Activated naive CD4-positive, alpha-beta T cell treated with anti-CD3 and anti-CD28 coated beads for 36 hours (primary cell): ENCODE measurements at regions not wholly inside any gene's neighbourhood (a gene's known extent, or its start where the extent isn't known, plus 50 kb on each side); places are given as distances from the start of the nearest gene placed in this dataset.
A peak's percentile ranks its signal among the peaks of the same experiment; 100 is the strongest.
"Not testable (repeated sequence)": the region's sequence is repeated elsewhere in the genome, so short reads cannot be mapped to it uniquely, and the experiment has no call there.

Experiments
- CTCF ChIA-PET: fragments of 350-600 bp; sonication (Branson Sonifier 250); formaldehyde crosslinking; loops from one replicate; lab custom pipeline; 2021; ENCODE audit warnings: antibody characterized with exemption; lab: Charles Lee
- DNase-seq: peaks from one replicate; pipeline ENCODE4 v3.0.0-alpha.2; 2020
- H3K27ac Mint-ChIP-seq: one replicate; pipeline ENCODE4 v1.8.0; 2021; ENCODE audit warnings: mild to moderate bottlenecking, mixed read lengths
- H3K27me3 Mint-ChIP-seq: one replicate; pipeline ENCODE4 v1.8.0; 2021; ENCODE audit warnings: low read depth, mixed read lengths
- H3K36me3 Mint-ChIP-seq: one replicate; pipeline ENCODE4 v1.8.0; 2021; ENCODE audit warnings: low read depth, mixed read lengths
- H3K4me1 Mint-ChIP-seq: one replicate; pipeline ENCODE4 v1.8.0; 2021; ENCODE audit warnings: low read depth, mixed read lengths
- H3K4me3 Mint-ChIP-seq: one replicate; pipeline ENCODE4 v1.8.0; 2021; ENCODE audit warnings: mild to moderate bottlenecking, moderate library complexity, mixed read lengths
- H3K9me3 Mint-ChIP-seq: one replicate; pipeline ENCODE4 v1.8.0; 2021; ENCODE audit warnings: mixed read lengths
- intact Hi-C: fragments of 100-400 bp; cut with micrococcal nuclease; formaldehyde crosslinking; loops from one replicate; pipeline ENCODE4 v1.15.1; 2023

- peaks cover 2% of the 10 kb centered on the region for H3K9me3 Mint-ChIP-seq
- H3K27ac Mint-ChIP-seq, result no peak overlapping the region
- CTCF ChIA-PET, result interaction anchor here (1.0 to 1.2 kb wide), 2 partner anchors 13 to 129 kb away, joined by 3 read pairs; no protein-coding TSS in a partner anchor
- no peak for DNase-seq
- H3K4me1 Mint-ChIP-seq, result peaks cover 7% of the 10 kb centered on the region
- no peak overlapping the region for H3K4me3 Mint-ChIP-seq
- H3K27me3 Mint-ChIP-seq, result peaks cover 28% of the 10 kb centered on the region
- H3K36me3 Mint-ChIP-seq, result peaks cover 4% of the 10 kb centered on the region
- intact Hi-C loops, result no loop called here
Measured at GRCh38 chr10:123274306-123275135, 120.3 kb downstream of the BUB3 start.

- no peak for DNase-seq
- Mint-ChIP-seq H3K4me3 (no peak overlapping the region), H3K9me3 (peaks cover 2% of the 10 kb centered on the region), H3K36me3 (peaks cover 4% of the 10 kb centered on the region), H3K4me1 (peaks cover 7% of the 10 kb centered on the region), H3K27ac (no peak overlapping the region), H3K27me3 (peaks cover 28% of the 10 kb centered on the region)
- intact Hi-C loops, result no loop called here
- CTCF ChIA-PET, result interaction anchor here (1.0 to 1.2 kb wide), 2 partner anchors 13 to 134 kb away, joined by 3 to 7 read pairs; no protein-coding TSS in a partner anchor
Measured at GRCh38 chr10:123275136-123275564, 120.9 kb downstream of the BUB3 start.

GRCh38 chr10:123278445-123278844 is 124.2 kb downstream of the BUB3 start:
- Mint-ChIP-seq H3K4me1 (peaks cover 5% of the 10 kb centered on the region), H3K27ac (no peak overlapping the region), H3K27me3 (peaks cover 22% of the 10 kb centered on the region), H3K9me3 (peaks cover 2% of the 10 kb centered on the region), H3K4me3 (no peak overlapping the region), H3K36me3 (peaks cover 4% of the 10 kb centered on the region)
- CTCF ChIA-PET, result interaction anchor here (0.9 kb wide), 1 partner anchor 145 kb away, joined by 4 read pairs; no protein-coding TSS in a partner anchor
- DNase-seq, result no peak
- intact Hi-C loops, result no loop called here

GRCh38 chr10:123283371-123283770 is 129.2 kb downstream of the BUB3 start:
- DNase-seq, H3K4me3 Mint-ChIP-seq, H3K9me3 Mint-ChIP-seq, H3K27me3 Mint-ChIP-seq, H3K27ac Mint-ChIP-seq, CTCF ChIA-PET, H3K36me3 Mint-ChIP-seq: not testable (repeated sequence)
- peaks cover 17% of the 10 kb centered on the region for H3K4me1 Mint-ChIP-seq
- intact Hi-C loops, result loop anchor here (10.0 kb wide), 1 partner anchor 1529 kb away; no protein-coding TSS in a partner anchor

GRCh38 chr10:123284022-123284421 is 129.8 kb downstream of the BUB3 start:
- intact Hi-C loops, result loop anchor here (10.0 kb wide), 1 partner anchor 1529 kb away; no protein-coding TSS in a partner anchor
- CTCF ChIA-PET, result no interaction called here
- peaks cover 19% of the 10 kb centered on the region for H3K4me1 Mint-ChIP-seq
- peaks cover 1% of the 10 kb centered on the region for H3K9me3 Mint-ChIP-seq
- H3K4me3 Mint-ChIP-seq, result no peak overlapping the region
- H3K27me3 Mint-ChIP-seq, result no peaks in the 10 kb centered on the region
- DNase-seq, result no peak
- H3K27ac Mint-ChIP-seq, result no peak overlapping the region
- peaks cover 4% of the 10 kb centered on the region for H3K36me3 Mint-ChIP-seq

- CTCF ChIA-PET, result interaction anchor here (0.6 kb wide), 1 partner anchor 12 kb away, joined by 3 read pairs; no protein-coding TSS in a partner anchor
Measured at GRCh38 chr10:123287594-123288247, 133.5 kb downstream of the BUB3 start.

GRCh38 chr10:123289432-123289831 is 135.2 kb downstream of the BUB3 start:
- DNase-seq, result no peak
- peaks cover 2% of the 10 kb centered on the region for H3K27me3 Mint-ChIP-seq
- CTCF ChIA-PET, result interaction anchor here (0.6 kb wide), 1 partner anchor 253 kb away, joined by 4 read pairs; no protein-coding TSS in a partner anchor
- no peak overlapping the region for H3K4me3 Mint-ChIP-seq
- intact Hi-C loops, result loop anchor here (2.0 to 10.0 kb wide), 3 partner anchors 281 to 1535 kb away; partner anchors contain the start of genes ACADSB, FAM24B and IKZF5
- peaks cover 6% of the 10 kb centered on the region for H3K36me3 Mint-ChIP-seq
- no peak overlapping the region for H3K27ac Mint-ChIP-seq
- H3K4me1 Mint-ChIP-seq, result peaks cover 19% of the 10 kb centered on the region
- H3K9me3 Mint-ChIP-seq, result peaks cover 5% of the 10 kb centered on the region

More at GRCh38 chr10:123287594-123288247, 133.5 kb downstream of the BUB3 start:
- peaks cover 6% of the 10 kb centered on the region for H3K36me3 Mint-ChIP-seq
- H3K9me3 Mint-ChIP-seq, result peaks cover 5% of the 10 kb centered on the region
- H3K4me3 Mint-ChIP-seq, result no peak overlapping the region
- DNase-seq, result peak; percentile 78
- H3K27ac Mint-ChIP-seq, result peak overlapping the region; percentile 78
- peaks cover 19% of the 10 kb centered on the region for H3K4me1 Mint-ChIP-seq
- H3K27me3 Mint-ChIP-seq, result peaks cover 2% of the 10 kb centered on the region
- intact Hi-C loops, result loop anchor here (1.0 to 10.0 kb wide), 6 partner anchors 46 to 1533 kb away; partner anchors contain the start of genes ACADSB, BUB3, FAM24B and IKZF5

- Mint-ChIP-seq H3K4me1 (no peaks in the 10 kb centered on the region), H3K9me3 (peaks cover 3% of the 10 kb centered on the region), H3K36me3 (peaks cover 2% of the 10 kb centered on the region), H3K27ac (no peak overlapping the region), H3K4me3 (no peak overlapping the region), H3K27me3 (peaks cover 2% of the 10 kb centered on the region)
- peak; percentile 6 for DNase-seq
- CTCF ChIA-PET, result no interaction called here
- intact Hi-C loops, result no loop called here
Measured at GRCh38 chr10:123294109-123294508, 139.9 kb downstream of the BUB3 start.

- peaks cover 2% of the 10 kb centered on the region for H3K9me3 Mint-ChIP-seq
- CTCF ChIA-PET, result no interaction called here
- no peak overlapping the region for H3K27ac Mint-ChIP-seq
- peaks cover 1% of the 10 kb centered on the region for H3K36me3 Mint-ChIP-seq
- DNase-seq, result no peak
- intact Hi-C loops, result no loop called here
- no peaks in the 10 kb centered on the region for H3K4me1 Mint-ChIP-seq
- H3K27me3 Mint-ChIP-seq, result peaks cover 1% of the 10 kb centered on the region
- H3K4me3 Mint-ChIP-seq, result no peak overlapping the region
Measured at GRCh38 chr10:123294886-123295285, 140.7 kb downstream of the BUB3 start.

- intact Hi-C loops, result no loop called here
Measured at GRCh38 chr10:123295644-123296043, 141.4 kb downstream of the BUB3 start.

GRCh38 chr10:123297175-123297574 is 143.0 kb downstream of the BUB3 start:
- H3K27me3 Mint-ChIP-seq, result no peaks in the 10 kb centered on the region
- no peak for DNase-seq
- H3K9me3 Mint-ChIP-seq, result no peaks in the 10 kb centered on the region
- CTCF ChIA-PET, result no interaction called here
- intact Hi-C loops, result no loop called here
- no peaks in the 10 kb centered on the region for H3K36me3 Mint-ChIP-seq
- no peaks in the 10 kb centered on the region for H3K4me1 Mint-ChIP-seq
- H3K4me3 Mint-ChIP-seq, result no peak overlapping the region
- H3K27ac Mint-ChIP-seq, result no peak overlapping the region

More at GRCh38 chr10:123295644-123296043, 141.4 kb downstream of the BUB3 start:
- no peaks in the 10 kb centered on the region for H3K4me1 Mint-ChIP-seq
- no peaks in the 10 kb centered on the region for H3K27me3 Mint-ChIP-seq
- H3K9me3 Mint-ChIP-seq, result no peaks in the 10 kb centered on the region
- H3K36me3 Mint-ChIP-seq, result no peaks in the 10 kb centered on the region
- H3K4me3 Mint-ChIP-seq, result no peak overlapping the region
- no peak overlapping the region for H3K27ac Mint-ChIP-seq
- CTCF ChIA-PET, result no interaction called here
- no peak for DNase-seq

GRCh38 chr10:123298583-123298982 is 144.4 kb downstream of the BUB3 start:
- H3K27ac Mint-ChIP-seq, result no peak overlapping the region

More at GRCh38 chr10:123298583-123298982, 144.4 kb downstream of the BUB3 start:
- H3K9me3 Mint-ChIP-seq, result no peaks in the 10 kb centered on the region
- H3K27me3 Mint-ChIP-seq, result no peaks in the 10 kb centered on the region
- intact Hi-C loops, result no loop called here
- no peak overlapping the region for H3K4me3 Mint-ChIP-seq
- CTCF ChIA-PET, result no interaction called here
- H3K4me1 Mint-ChIP-seq, result no peaks in the 10 kb centered on the region
- H3K36me3 Mint-ChIP-seq, result no peaks in the 10 kb centered on the region
- DNase-seq, result no peak
